Ovary (tissue), 3 donors: ENCODE measurements at regions not wholly inside any gene's neighbourhood (a gene's known extent, or its start where the extent isn't known, plus 50 kb on each side); places are given as distances from the start of the nearest gene placed in this dataset.

ENCODE experiments used
- CTCF ChIP-seq, 3 donors: fragments of 450-650 bp in 2 of 3; fragments of 200-600 bp in 1 of 3; IDR thresholded peaks; one replicate each; pipeline versions ENCODE4 v1.5.1 to v1.8.0; 2016 to 2022; ENCODE audit warnings: antibody characterized with exemption in 3 of 3, mild to moderate bottlenecking in 1 of 3
- POLR2A ChIP-seq: fragments of 450-650 bp; IDR thresholded peaks from one replicate; pipeline ENCODE4 v1.6.1; 2017; ENCODE audit warnings: antibody characterized with exemption, mild to moderate bottlenecking, moderate library complexity
- donor health status: DM: no; HTN: no; CAD: no.

- TF ChIP-seq POLR2A: no peak
- no peak for TF ChIP-seq CTCF (IDR thresholded peaks at IDR 0.05)
Observed at GRCh38 chr1:187956975-187957374, 1128.2 kb downstream of the PLA2G4A start.
